ENCODE measurements at regions not wholly inside any gene's neighbourhood (a gene's known extent, or its start where the extent isn't known, plus 50 kb on each side); places are given as distances from the start of the nearest gene placed in this dataset.

DNA sequence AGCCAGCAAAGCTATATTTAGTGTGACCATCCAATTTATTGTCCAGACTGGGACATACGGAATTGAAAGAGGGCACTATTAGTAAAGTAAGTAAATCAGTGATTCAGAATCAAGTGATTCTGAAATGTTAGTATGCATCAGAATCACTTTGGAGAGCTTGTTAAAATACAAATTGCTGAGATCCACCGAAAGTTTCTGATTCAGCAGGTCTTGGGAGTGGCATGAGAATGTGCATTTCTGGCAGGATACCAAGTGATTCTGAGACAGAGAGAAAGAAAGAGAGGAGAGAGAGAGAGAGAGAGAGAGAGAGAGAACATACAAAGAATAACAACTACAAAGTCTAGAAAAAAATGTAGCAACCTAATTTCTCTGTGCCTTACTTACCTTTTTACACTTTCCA lies 65.4 kb upstream of the ASTN2 start:
- TF ChIP-seq POLR2A (IDR thresholded peaks at IDR 0.05) = no peak
- TF ChIP-seq, protein P1, sequence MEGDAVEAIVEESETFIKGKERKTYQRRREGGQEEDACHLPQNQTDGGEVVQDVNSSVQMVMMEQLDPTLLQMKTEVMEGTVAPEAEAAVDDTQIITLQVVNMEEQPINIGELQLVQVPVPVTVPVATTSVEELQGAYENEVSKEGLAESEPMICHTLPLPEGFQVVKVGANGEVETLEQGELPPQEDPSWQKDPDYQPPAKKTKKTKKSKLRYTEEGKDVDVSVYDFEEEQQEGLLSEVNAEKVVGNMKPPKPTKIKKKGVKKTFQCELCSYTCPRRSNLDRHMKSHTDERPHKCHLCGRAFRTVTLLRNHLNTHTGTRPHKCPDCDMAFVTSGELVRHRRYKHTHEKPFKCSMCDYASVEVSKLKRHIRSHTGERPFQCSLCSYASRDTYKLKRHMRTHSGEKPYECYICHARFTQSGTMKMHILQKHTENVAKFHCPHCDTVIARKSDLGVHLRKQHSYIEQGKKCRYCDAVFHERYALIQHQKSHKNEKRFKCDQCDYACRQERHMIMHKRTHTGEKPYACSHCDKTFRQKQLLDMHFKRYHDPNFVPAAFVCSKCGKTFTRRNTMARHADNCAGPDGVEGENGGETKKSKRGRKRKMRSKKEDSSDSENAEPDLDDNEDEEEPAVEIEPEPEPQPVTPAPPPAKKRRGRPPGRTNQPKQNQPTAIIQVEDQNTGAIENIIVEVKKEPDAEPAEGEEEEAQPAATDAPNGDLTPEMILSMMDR (IDR thresholded peaks at IDR 0.05) = no peak
- H3K4me3 ChIP-seq (ENCODE audit: low read depth, poor library complexity, severe bottlenecking) = no peak overlapping the region
- DNase-seq (ENCODE audit: low spot score in 2 of 2) = no peak
- intact Hi-C loops (cut with DNase I; ENCODE audit: low total_unique reads) = no loop called here
- WGBS, 2 donors = 40 to 70% methylated on average over 2 of the region's 2 CpGs

DNA sequence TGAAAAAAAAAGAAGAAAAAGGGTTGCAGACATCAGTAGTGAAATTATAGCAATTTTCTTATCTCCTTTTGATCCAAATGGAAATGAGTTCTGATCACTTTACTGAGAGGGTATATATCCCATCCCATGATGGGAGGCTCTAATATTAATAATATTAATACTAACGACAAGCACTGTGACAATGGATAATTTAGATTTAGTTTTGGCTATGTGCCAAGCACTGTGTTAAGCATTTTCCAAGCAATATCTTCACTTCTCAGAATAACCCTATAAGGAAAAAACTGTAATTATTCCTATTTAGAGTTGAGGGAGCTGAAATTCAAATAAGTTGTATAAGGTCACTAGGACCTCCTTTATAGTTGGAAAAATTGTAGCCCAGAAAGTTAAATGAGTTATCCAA lies 58.4 kb upstream of the ASTN2 start:
- no peak for DNase-seq (ENCODE audit: low spot score in 2 of 2)
- 51 to 57% methylated on average over 1 of the region's 1 CpG for WGBS, 2 donors
- no peak overlapping the region for H3K4me3 ChIP-seq (ENCODE audit: low read depth, poor library complexity, severe bottlenecking)
- intact Hi-C loops (cut with DNase I; ENCODE audit: low total_unique reads) = no loop called here
- TF ChIP-seq, protein P1 (IDR thresholded peaks at IDR 0.05) = no peak
- TF ChIP-seq POLR2A (IDR thresholded peaks at IDR 0.05) = no peak

- H3K4me3 ChIP-seq (ENCODE audit: low read depth, poor library complexity, severe bottlenecking) = no peak overlapping the region
- no peak for DNase-seq (ENCODE audit: low spot score in 2 of 2)
- intact Hi-C loops (cut with DNase I; ENCODE audit: low total_unique reads) = no loop called here
- WGBS, 2 donors = 10 to 16% methylated on average over 2 of the region's 2 CpGs
- TF ChIP-seq, protein P1 (IDR thresholded peaks at IDR 0.05) = no peak
- TF ChIP-seq POLR2A (IDR thresholded peaks at IDR 0.05) = no peak
Measured at GRCh38 chr9:117470902-117471301, 56.0 kb upstream of the ASTN2 start.

GRCh38 chr9:117470455-117470854 lies 55.6 kb upstream of the ASTN2 start:
- TF ChIP-seq, protein P1 (IDR thresholded peaks at IDR 0.05) = no peak
- no peak for TF ChIP-seq POLR2A (IDR thresholded peaks at IDR 0.05)
- H3K4me3 ChIP-seq (ENCODE audit: low read depth, poor library complexity, severe bottlenecking) = no peak overlapping the region
- WGBS, 2 donors = 54 to 57% methylated on average over 1 of the region's 1 CpG
- no peak for DNase-seq (ENCODE audit: low spot score in 2 of 2)
- intact Hi-C loops (cut with DNase I; ENCODE audit: low total_unique reads) = no loop called here

GRCh38 chr9:117466111-117466510 lies 51.3 kb upstream of the ASTN2 start:
- DNase-seq (ENCODE audit: low spot score in 2 of 2) = no peak

GRCh38 chr9:117465706-117466105 lies 50.8 kb upstream of the ASTN2 start:
- intact Hi-C loops (cut with DNase I; ENCODE audit: low total_unique reads) = no loop called here
- WGBS, 2 donors = 52 to 68% methylated on average over 4 of the region's 4 CpGs

More at GRCh38 chr9:117466111-117466510, 51.3 kb upstream of the ASTN2 start:
- TF ChIP-seq, protein P1 (IDR thresholded peaks at IDR 0.05) = no peak
- no peak for TF ChIP-seq POLR2A (IDR thresholded peaks at IDR 0.05)
- intact Hi-C loops (cut with DNase I; ENCODE audit: low total_unique reads) = no loop called here
- WGBS, 2 donors = 49 to 56% methylated on average over 3 of the region's 3 CpGs
- H3K4me3 ChIP-seq (ENCODE audit: low read depth, poor library complexity, severe bottlenecking) = no peak overlapping the region

More at GRCh38 chr9:117465706-117466105, 50.8 kb upstream of the ASTN2 start:
- TF ChIP-seq POLR2A (IDR thresholded peaks at IDR 0.05) = no peak
- TF ChIP-seq, protein P1 (IDR thresholded peaks at IDR 0.05) = no peak
- DNase-seq (ENCODE audit: low spot score in 2 of 2) = no peak
- no peak overlapping the region for H3K4me3 ChIP-seq (ENCODE audit: low read depth, poor library complexity, severe bottlenecking)

All from lower leg skin (tissue), 4 donors.